Stimulated activated CD8-positive, alpha-beta memory T cell treated with anti-CD3 and anti-CD28 coated beads, Interleukin-4, amount 100 ng/mL, for 1 hour (primary cell): ENCODE measurements at regions not wholly inside any gene's neighbourhood (a gene's known extent, or its start where the extent isn't known, plus 50 kb on each side); places are given as distances from the start of the nearest gene placed in this dataset.
"Not testable (repeated sequence)": the region's sequence is repeated elsewhere in the genome, so short reads cannot be mapped to it uniquely, and the experiment has no call there.

Experiments used
- DNase-seq, 2 donors: peaks; one replicate each; pipeline ENCODE4 v3.0.0-alpha.2; 2020; ENCODE audit warnings: low read depth in 2 of 2, low spot score in 1 of 2

GRCh38 chr2:105540642-105541041, 141.8 kb upstream of the FHL2 start:
- DNase-seq = no peak

GRCh38 chr2:105539331-105539730, 140.5 kb upstream of the FHL2 start:
- DNase-seq = no peak

GRCh38 chr2:105538840-105539239, 140.0 kb upstream of the FHL2 start:
- DNase-seq = no peak

DNA sequence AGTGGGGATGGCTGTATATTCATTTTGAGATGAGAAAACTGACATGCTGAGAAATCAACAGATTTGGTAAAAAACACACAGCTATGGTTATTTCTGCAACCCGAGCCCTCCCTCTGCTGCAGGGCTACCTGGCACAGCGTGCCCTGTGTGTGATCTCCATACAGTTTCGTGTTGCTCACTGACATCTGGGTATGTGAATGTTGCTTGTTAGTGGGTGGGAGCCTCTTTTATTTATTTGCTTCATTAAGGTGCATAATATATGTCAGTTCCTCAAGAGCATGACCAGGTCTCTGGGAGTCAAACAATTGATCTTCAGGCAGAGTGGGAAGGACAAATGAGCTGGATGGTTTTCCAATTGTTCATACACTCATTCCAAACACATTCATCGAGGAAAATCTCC, 139.1 kb upstream of the FHL2 start:
- DNase-seq = no peak

- no peak for DNase-seq
These were observed 138.6 kb upstream of the FHL2 start for GRCh38 chr2:105537466-105537865.

GRCh38 chr2:105536175-105536574, 137.3 kb upstream of the FHL2 start:
- DNase-seq = no peak

GRCh38 chr2:105529258-105529657, 130.4 kb upstream of the FHL2 start:
- not testable (repeated sequence) for DNase-seq

GRCh38 chr2:105526000-105526925, 127.4 kb upstream of the FHL2 start:
- no peak for DNase-seq

DNA sequence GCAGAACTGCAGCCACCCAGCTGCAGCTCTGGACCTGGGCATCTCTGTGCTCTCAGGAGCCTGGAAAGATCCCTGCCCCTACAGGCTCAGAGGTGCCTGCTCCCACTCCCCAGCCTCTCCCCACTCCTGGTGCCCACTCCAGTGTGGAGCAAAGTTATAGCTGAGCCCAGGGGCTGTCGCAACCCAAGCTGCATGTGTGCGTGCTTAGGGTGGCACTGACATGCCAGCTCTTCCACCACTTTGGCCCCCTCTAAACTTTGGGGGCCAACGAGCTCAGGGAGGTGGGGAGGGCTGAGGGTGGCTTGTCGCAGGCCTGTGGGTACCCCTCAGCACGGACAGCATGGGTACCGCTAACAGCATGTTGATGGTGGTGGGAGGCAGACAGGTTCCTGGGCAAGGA, 126.3 kb upstream of the FHL2 start:
- no peak for DNase-seq

GRCh38 chr2:105522645-105523044, 123.8 kb upstream of the FHL2 start:
- DNase-seq = no peak

DNA sequence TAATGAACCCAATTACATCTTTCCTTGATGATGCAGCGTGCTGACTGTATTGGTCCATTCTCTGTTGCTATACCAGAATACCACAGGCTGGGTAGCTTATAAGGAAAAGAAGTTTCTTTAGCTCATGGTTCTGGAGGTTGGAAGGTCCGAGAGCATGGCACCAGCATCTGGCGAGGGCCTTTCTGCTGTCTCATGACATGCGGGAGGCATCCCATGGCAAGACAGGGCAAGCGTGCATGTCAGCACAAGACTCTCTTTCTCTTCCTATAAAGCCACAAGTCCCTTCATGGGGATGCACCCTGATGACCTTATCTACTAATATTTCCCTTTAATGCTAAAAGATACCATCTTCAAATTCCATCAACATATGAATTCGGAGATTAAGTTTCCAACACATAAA, 122.8 kb upstream of the FHL2 start:
- DNase-seq = no peak

GRCh38 chr2:105521176-105521575, 122.3 kb upstream of the FHL2 start:
- no peak for DNase-seq

DNA sequence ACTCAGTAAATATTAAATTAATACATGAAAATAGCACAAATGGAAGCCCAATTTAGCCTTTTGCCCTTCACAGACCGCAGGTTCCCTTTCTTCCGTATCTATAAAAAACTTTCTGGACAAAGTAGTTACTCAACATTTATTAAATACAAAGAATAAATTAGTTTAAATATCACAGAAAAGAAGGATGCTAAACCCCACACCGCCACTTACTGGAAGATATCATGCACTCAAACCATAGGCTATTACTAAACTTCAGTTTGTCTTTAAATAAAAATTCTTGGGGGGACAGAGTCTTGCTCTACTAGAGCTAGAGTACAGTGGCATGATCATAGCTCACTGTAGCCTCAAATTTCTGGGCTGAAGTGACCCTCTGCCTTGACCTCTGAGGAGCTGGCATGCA, 120.7 kb upstream of the FHL2 start:
- DNase-seq = no peak

- DNase-seq = no peak
These were observed 120.0 kb upstream of the FHL2 start for GRCh38 chr2:105518897-105519296.

- no peak for DNase-seq
These were observed 119.2 kb upstream of the FHL2 start for GRCh38 chr2:105517814-105518705.

- no peak for DNase-seq
These were observed 116.9 kb upstream of the FHL2 start for GRCh38 chr2:105515581-105516415.

GRCh38 chr2:105514576-105514975, 115.7 kb upstream of the FHL2 start:
- no peak for DNase-seq

- no peak for DNase-seq
These were observed 112.1 kb upstream of the FHL2 start for GRCh38 chr2:105510761-105511528.

DNA sequence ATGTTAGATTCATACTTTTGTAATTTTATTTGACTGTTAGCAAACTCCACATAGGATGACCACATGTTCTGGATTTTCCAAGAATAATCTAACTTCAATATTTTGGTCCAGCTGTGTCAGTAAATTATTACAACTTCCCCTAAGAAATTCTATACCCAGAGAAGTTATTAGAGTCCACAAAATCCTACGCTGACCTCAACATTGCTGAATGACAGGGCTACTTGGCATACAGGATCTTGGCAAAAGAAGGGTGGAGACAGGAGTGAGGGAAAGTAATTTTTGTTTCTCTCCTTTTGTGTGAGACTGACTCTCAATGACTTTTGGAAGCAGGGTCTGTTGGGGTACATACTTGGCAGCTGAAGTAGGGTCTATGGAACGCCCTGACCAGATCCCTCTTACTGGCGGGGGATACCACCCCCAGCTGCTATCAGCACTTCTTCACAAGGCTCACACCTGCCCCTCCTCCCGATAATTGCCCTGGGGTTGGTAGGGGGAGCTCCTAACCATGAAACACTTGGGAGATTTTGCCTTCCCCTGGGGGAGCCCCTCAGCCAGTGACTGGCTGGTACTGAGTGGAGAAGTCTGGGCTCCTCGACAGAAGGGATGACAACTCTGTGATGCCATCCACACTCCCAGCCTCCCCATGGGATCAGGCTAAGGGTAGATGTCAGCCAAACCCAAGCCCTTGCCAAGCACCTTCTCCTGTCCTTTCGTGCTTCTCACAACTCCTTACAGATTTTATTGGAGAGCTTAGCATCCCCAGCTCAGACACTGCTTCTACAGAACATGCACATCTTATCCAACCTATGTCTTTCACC, 110.6 kb upstream of the FHL2 start:
- DNase-seq = no peak

GRCh38 chr2:105506860-105507259, 108.0 kb upstream of the FHL2 start:
- DNase-seq = not testable (repeated sequence)
